Mesenchymal stem cell (in vitro differentiated cells and primary cell): ENCODE measurements at regions not wholly inside any gene's neighbourhood (a gene's known extent, or its start where the extent isn't known, plus 50 kb on each side); places are given as distances from the start of the nearest gene placed in this dataset.
A peak's percentile ranks its signal among the peaks of the same experiment; 100 is the strongest.

Source experiments
- DNase-seq: peaks from one replicate; pipeline ENCODE4 v3.0.0-alpha.2; 2013
- H2AFZ ChIP-seq: one replicate; pipeline ENCODE4 v1.6.1; 2013; ENCODE audit warnings: low read depth, mild to moderate bottlenecking, control low read depth, inconsistent platforms, low read length, moderate library complexity
- H2AK5ac ChIP-seq: 2 replicates; pipeline ENCODE4 v1.6.1; 2013; ENCODE audit warnings: low read length, moderate library complexity, mild to moderate bottlenecking, inconsistent platforms; ENCODE audit not compliant: severe bottlenecking
- H2BK120ac ChIP-seq: one replicate; pipeline ENCODE4 v1.6.1; 2013; ENCODE audit warnings: low read depth, mild to moderate bottlenecking, inconsistent platforms, low read length, moderate library complexity
- H2BK12ac ChIP-seq, 2 experiments: one replicate each; pipeline ENCODE4 v1.6.1; 2013; ENCODE audit warnings: inconsistent platforms in 2 of 2, low read length in 2 of 2, mild to moderate bottlenecking in 2 of 2, moderate library complexity in 2 of 2, control low read depth in 1 of 2
- H2BK15ac ChIP-seq: one replicate; pipeline ENCODE4 v1.6.1; 2013; ENCODE audit warnings: mild to moderate bottlenecking, low read depth, inconsistent platforms; ENCODE audit not compliant: poor library complexity, severe bottlenecking
- H2BK5ac ChIP-seq: 2 replicates; pipeline ENCODE4 v1.6.1; 2013; ENCODE audit warnings: low read depth, mild to moderate bottlenecking, low read length, control low read depth, inconsistent platforms; ENCODE audit not compliant: poor library complexity, severe bottlenecking
- H3K14ac ChIP-seq, 2 experiments: one replicate each; pipeline ENCODE4 v1.6.1; 2013; ENCODE audit warnings: inconsistent platforms in 2 of 2, low read length in 2 of 2, control low read depth in 1 of 2, mild to moderate bottlenecking in 1 of 2, moderate library complexity in 1 of 2
- H3K18ac ChIP-seq, 2 experiments: one replicate each; pipeline ENCODE4 v1.6.1; 2013; ENCODE audit warnings: inconsistent platforms in 2 of 2, low read length in 2 of 2, control low read depth in 1 of 2, low read depth in 1 of 2, mild to moderate bottlenecking in 1 of 2
- H3K23ac ChIP-seq, 2 experiments: one replicate each; pipeline ENCODE4 v1.6.1; 2013; ENCODE audit warnings: inconsistent platforms in 2 of 2, low read length in 2 of 2, mild to moderate bottlenecking in 2 of 2, moderate library complexity in 2 of 2, control low read depth in 1 of 2
- H3K27ac ChIP-seq: 2 replicates; pipeline ENCODE4 v1.5.1; 2013; ENCODE audit warnings: mild to moderate bottlenecking, moderate library complexity, low read length, control low read depth, inconsistent platforms; ENCODE audit not compliant: poor library complexity, severe bottlenecking
- H3K27me3 ChIP-seq, 2 experiments: 2 replicates each; pipeline versions ENCODE4 v1.6.1 to v1.7.0; 2013; ENCODE audit warnings: low read length in 2 of 2, mild to moderate bottlenecking in 2 of 2, moderate library complexity in 2 of 2, control low read depth in 1 of 2, inconsistent platforms in 1 of 2; ENCODE audit not compliant: control insufficient read depth in 1 of 2, insufficient read depth in 1 of 2
- H3K36me3 ChIP-seq, 2 experiments: 2 replicates each; pipeline versions ENCODE4 v1.6.1 to v1.7.0; 2013; ENCODE audit warnings: low read length in 2 of 2, control low read depth in 1 of 2, inconsistent platforms in 1 of 2, low read depth in 1 of 2, mild to moderate bottlenecking in 1 of 2; ENCODE audit not compliant: insufficient read depth in 2 of 2, control insufficient read depth in 1 of 2
- H3K4ac ChIP-seq, 2 experiments: one replicate each; pipeline ENCODE4 v1.6.1; 2013; ENCODE audit warnings: inconsistent platforms in 2 of 2, low read length in 2 of 2, mild to moderate bottlenecking in 2 of 2, moderate library complexity in 2 of 2, control low read depth in 1 of 2, low read depth in 1 of 2
- H3K4me1 ChIP-seq: 2 replicates; pipeline ENCODE4 v1.6.1; 2013; ENCODE audit warnings: low read depth, low read length, control low read depth; ENCODE audit not compliant: control insufficient read depth, insufficient read depth
- H3K4me2 ChIP-seq: 2 replicates; pipeline ENCODE4 v1.6.1; 2013; ENCODE audit warnings: low read length, mild to moderate bottlenecking, inconsistent platforms; ENCODE audit not compliant: poor library complexity, severe bottlenecking
- H3K4me3 ChIP-seq, 2 experiments: 2 replicates each; pipeline versions ENCODE4 v1.5.1 to v1.7.0; 2013; ENCODE audit warnings: low read length in 2 of 2, mild to moderate bottlenecking in 2 of 2, control low read depth in 1 of 2, low read depth in 1 of 2; ENCODE audit not compliant: insufficient read depth in 1 of 2
- H3K79me1 ChIP-seq: replicated peaks from 2 replicates; pipeline ENCODE4 v1.6.1; 2013; ENCODE audit warnings: mild to moderate bottlenecking, control low read depth, low read length, inconsistent platforms; ENCODE audit not compliant: poor library complexity, severe bottlenecking
- H3K9ac ChIP-seq: 2 replicates; pipeline ENCODE4 v1.7.0; 2013; ENCODE audit warnings: mild to moderate bottlenecking, low read length, moderate library complexity
- H3K9me3 ChIP-seq: 2 replicates; pipeline ENCODE4 v1.7.0; 2013; ENCODE audit warnings: mild to moderate bottlenecking, low read length; ENCODE audit not compliant: control insufficient read depth
- H4K8ac ChIP-seq: one replicate; pipeline ENCODE4 v1.6.1; 2013; ENCODE audit warnings: inconsistent platforms, mild to moderate bottlenecking, low read length, moderate library complexity
- H4K91ac ChIP-seq: one replicate; pipeline ENCODE4 v1.6.1; 2013; ENCODE audit warnings: mild to moderate bottlenecking, low read length, inconsistent platforms
- WGBS: methylation state at CpG from one replicate; pipeline ENCODE4 v1.1.7; 2013; ENCODE audit warnings: mixed read lengths; 5-methylcytosine and 5-hydroxymethylcytosine counted together

DNA sequence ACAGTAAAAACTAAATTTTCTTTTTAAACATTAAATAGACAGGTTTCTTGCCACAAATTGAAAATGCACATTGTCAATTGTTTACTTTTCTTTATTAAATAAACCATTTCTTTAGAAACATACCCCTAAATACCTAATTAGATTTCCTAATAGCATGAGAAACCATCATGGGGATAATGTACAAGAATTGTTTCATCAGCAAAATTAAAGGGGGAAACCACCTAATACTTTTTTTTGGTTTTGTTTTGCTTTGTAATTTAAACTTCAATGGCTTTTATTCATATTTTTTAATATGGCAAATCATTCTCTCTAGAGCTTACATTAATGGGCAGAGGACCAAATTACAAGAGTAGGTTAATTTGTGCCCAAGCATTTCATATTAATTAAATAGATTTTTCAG, 987.9 kb downstream of the EPHA7 start:
- no peak overlapping the region for H3K18ac ChIP-seq
- H3K36me3 ChIP-seq = no peaks in the 10 kb centered on the region
- H3K4me3 ChIP-seq = no peak overlapping the region
- no peak overlapping the region for H3K23ac ChIP-seq
- no peak overlapping the region for H3K9ac ChIP-seq
- H4K8ac ChIP-seq = no peak overlapping the region
- no peaks in the 10 kb centered on the region for H3K4me1 ChIP-seq
- DNase-seq = no peak
- no peaks in the 10 kb centered on the region for H3K79me1 ChIP-seq
- H2BK5ac ChIP-seq = no peak overlapping the region
- H2BK15ac ChIP-seq = no peak overlapping the region
- H3K14ac ChIP-seq = no peak overlapping the region
- no peak overlapping the region for H4K91ac ChIP-seq
- H2AK5ac ChIP-seq = no peak overlapping the region
- H3K27ac ChIP-seq = no peak overlapping the region
- no peak overlapping the region for H2BK12ac ChIP-seq
- H2AFZ ChIP-seq = no peak overlapping the region
- H3K4me2 ChIP-seq = no peak overlapping the region
- no peaks in the 10 kb centered on the region for H3K27me3 ChIP-seq
- no peak overlapping the region for H2BK120ac ChIP-seq
- H3K4ac ChIP-seq = no peak overlapping the region
- no peaks in the 10 kb centered on the region for H3K9me3 ChIP-seq

DNA sequence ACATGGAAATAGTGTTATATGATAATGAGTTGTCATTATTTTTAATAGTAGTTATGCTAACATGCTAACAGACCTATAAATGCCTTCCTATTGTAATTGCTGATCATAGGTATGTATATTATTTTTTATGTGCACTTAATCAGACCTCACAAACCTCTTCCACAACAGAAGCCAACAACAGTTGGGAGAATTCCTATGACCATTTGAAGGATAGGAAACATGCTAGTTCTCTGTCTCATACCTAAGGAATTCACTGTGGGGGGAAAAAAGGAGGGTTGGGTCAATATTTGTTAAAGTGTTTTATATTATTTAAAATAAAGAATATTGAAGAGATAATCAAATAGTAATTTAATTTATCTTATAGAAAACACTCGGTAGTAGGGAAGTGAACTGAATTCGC, 990.9 kb downstream of the EPHA7 start:
- no peak overlapping the region for H2BK15ac ChIP-seq
- H3K4me3 ChIP-seq = no peak overlapping the region
- no peak overlapping the region for H2AK5ac ChIP-seq
- H3K9ac ChIP-seq = no peak overlapping the region
- H3K14ac ChIP-seq = no peak overlapping the region
- no peak for DNase-seq
- no peak overlapping the region for H2BK5ac ChIP-seq
- H3K23ac ChIP-seq = no peak overlapping the region
- no peaks in the 10 kb centered on the region for H3K79me1 ChIP-seq
- H3K4me2 ChIP-seq = no peak overlapping the region
- H3K9me3 ChIP-seq = no peaks in the 10 kb centered on the region
- no peak overlapping the region for H4K91ac ChIP-seq
- no peak overlapping the region for H2BK12ac ChIP-seq
- H2BK120ac ChIP-seq = no peak overlapping the region
- WGBS = no CpG with 5 or more reads among the region's 2 CpGs
- no peak overlapping the region for H4K8ac ChIP-seq
- peak overlapping the region; percentile 30 for H3K27ac ChIP-seq
- H3K27me3 ChIP-seq = no peaks in the 10 kb centered on the region
- H3K36me3 ChIP-seq = no peaks in the 10 kb centered on the region
- no peak overlapping the region for H3K18ac ChIP-seq
- H3K4me1 ChIP-seq = no peaks in the 10 kb centered on the region
- no peak overlapping the region for H3K4ac ChIP-seq
- H2AFZ ChIP-seq = no peak overlapping the region

DNA sequence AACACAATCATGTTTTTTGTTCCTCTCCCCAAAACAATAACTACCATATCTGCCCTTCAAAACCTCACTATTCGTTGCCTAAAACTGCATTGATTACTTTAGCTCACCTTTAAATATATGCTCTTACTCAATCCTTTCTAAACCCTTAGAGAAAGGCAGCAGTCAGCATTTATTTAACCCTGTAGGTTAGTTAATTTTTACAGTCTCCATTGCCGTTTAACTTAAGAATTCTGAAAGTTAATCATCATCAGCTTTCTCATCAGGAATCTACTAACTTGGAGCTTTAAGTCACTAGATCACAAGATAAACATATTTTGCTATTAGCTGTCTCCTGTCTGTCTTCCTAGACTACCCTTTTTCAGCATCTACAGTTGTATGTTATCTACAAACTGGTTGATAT, 991.9 kb downstream of the EPHA7 start:
- H2AK5ac ChIP-seq = no peak overlapping the region
- H2BK15ac ChIP-seq = no peak overlapping the region
- no peak overlapping the region for H3K4ac ChIP-seq
- no peak overlapping the region for H2BK12ac ChIP-seq
- peak overlapping the region; percentile 96 for H3K27ac ChIP-seq
- no peaks in the 10 kb centered on the region for H3K36me3 ChIP-seq
- no peaks in the 10 kb centered on the region for H3K27me3 ChIP-seq
- peak overlapping the region; percentile 31 for H2BK5ac ChIP-seq
- no peak overlapping the region for H3K18ac ChIP-seq
- H2BK120ac ChIP-seq = no peak overlapping the region
- H4K91ac ChIP-seq = no peak overlapping the region
- H3K79me1 ChIP-seq = no peaks in the 10 kb centered on the region
- H3K4me2 ChIP-seq = no peak overlapping the region
- no peak overlapping the region for H4K8ac ChIP-seq
- H2AFZ ChIP-seq = no peak overlapping the region
- no peaks in the 10 kb centered on the region for H3K4me1 ChIP-seq
- no peaks in the 10 kb centered on the region for H3K9me3 ChIP-seq
- no peak overlapping the region for H3K9ac ChIP-seq
- WGBS = 93% methylated on average over 2 of the region's 2 CpGs
- H3K14ac ChIP-seq = no peak overlapping the region
- no peak for DNase-seq
- H3K23ac ChIP-seq = no peak overlapping the region
- no peak overlapping the region for H3K4me3 ChIP-seq

DNA sequence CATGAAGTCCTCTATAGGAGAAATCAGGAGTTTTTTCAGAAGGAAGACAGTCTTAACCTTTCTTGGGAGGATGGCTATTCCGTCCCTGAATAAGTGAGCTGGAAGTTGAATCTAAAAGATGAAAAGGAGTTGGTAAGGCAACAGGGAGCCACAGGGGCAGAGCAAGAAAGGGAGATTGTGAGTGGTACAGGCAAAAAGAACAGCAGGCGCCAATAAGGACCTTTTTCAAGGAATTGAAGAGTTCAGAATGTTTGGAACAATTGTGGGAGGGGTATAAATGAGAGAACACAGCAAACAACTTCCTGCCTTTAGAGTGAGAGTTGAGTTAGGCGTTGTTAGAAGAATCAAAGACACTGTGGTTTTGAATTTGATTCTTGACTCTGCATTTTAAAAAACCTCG, 1003.7 kb downstream of the EPHA7 start:
- Histone ChIP-seq H3K9me3 (peaks cover 31% of the 10 kb centered on the region), H2AK5ac (no peak overlapping the region), H2BK120ac (no peak overlapping the region), H2BK5ac (no peak overlapping the region), H2AFZ (no peak overlapping the region), H3K18ac (no peak overlapping the region), H3K4me3 (no peak overlapping the region), H3K27me3 (no peaks in the 10 kb centered on the region), H4K91ac (no peak overlapping the region), H2BK15ac (no peak overlapping the region), H3K14ac (no peak overlapping the region), H3K9ac (no peak overlapping the region), H4K8ac (no peak overlapping the region), H3K4ac (no peak overlapping the region), H3K4me2 (no peak overlapping the region), H3K4me1 (no peaks in the 10 kb centered on the region), H3K23ac (no peak overlapping the region), H3K27ac (no peak overlapping the region), H3K36me3 (no peaks in the 10 kb centered on the region), H2BK12ac (no peak overlapping the region), H3K79me1 (no peaks in the 10 kb centered on the region)
- WGBS = 67% methylated on average over 2 of the region's 4 CpGs
- no peak for DNase-seq
